GM12878 (cell line): ENCODE measurements at regions not wholly inside any gene's neighbourhood (a gene's known extent, or its start where the extent isn't known, plus 50 kb on each side); places are given as distances from the start of the nearest gene placed in this dataset.

Source experiments
- BACH1 ChIP-seq: fragments of 450-650 bp; IDR thresholded peaks from 2 replicates; pipeline ENCODE4 v1.6.1; 2017; ENCODE audit warnings: mild to moderate bottlenecking, borderline replicate concordance
- E4F1 ChIP-seq: fragments of 450-650 bp; IDR thresholded peaks from 2 replicates; pipeline ENCODE4 v1.6.1; 2018; ENCODE audit warnings: borderline replicate concordance, mild to moderate bottlenecking; ENCODE audit not compliant: partially characterized antibody
- GATAD2B ChIP-seq: fragments of 450-650 bp; conservative IDR thresholded peaks from 2 replicates; pipeline ENCODE4 v1.6.1; 2017; ENCODE audit warnings: low read depth, mild to moderate bottlenecking, moderate library complexity
- HCFC1 ChIP-seq: fragments of 150-350 bp; IDR thresholded peaks from 2 replicates; pipeline ENCODE4 v1.6.1; 2014; ENCODE audit warnings: low read length
- POLR2A ChIP-seq: IDR thresholded peaks from 2 replicates; pipeline ENCODE4 v1.6.1; 2011; ENCODE audit warnings: low read depth, mild to moderate bottlenecking, low read length
- PRDM15 ChIP-seq: fragments of 450-650 bp; formaldehyde crosslinking; IDR thresholded peaks from 2 replicates; pipeline ENCODE4 v1.4.0; 2020; ENCODE audit warnings: mild to moderate bottlenecking, moderate library complexity
- REST ChIP-seq: IDR thresholded peaks from 2 replicates; pipeline ENCODE4 v1.6.1; 2012; ENCODE audit warnings: mild to moderate bottlenecking, low read depth, low read length
- RUNX3 ChIP-seq: IDR thresholded peaks from 2 replicates; pipeline ENCODE4 v1.6.1; 2012; ENCODE audit warnings: low read length, inconsistent platforms
- SMARCA5 ChIP-seq: fragments of 450-650 bp; IDR thresholded peaks from 2 replicates; pipeline ENCODE4 v1.6.1; 2017; ENCODE audit warnings: mild to moderate bottlenecking
- TF ChIP-seq, protein P1 (sequence below): fragments of 450-650 bp; IDR thresholded peaks from 2 replicates; pipeline ENCODE4 v1.6.1; 2017; ENCODE audit warnings: mild to moderate bottlenecking, low read depth, inconsistent platforms; ENCODE audit not compliant: poor library complexity, severe bottlenecking

DNA sequence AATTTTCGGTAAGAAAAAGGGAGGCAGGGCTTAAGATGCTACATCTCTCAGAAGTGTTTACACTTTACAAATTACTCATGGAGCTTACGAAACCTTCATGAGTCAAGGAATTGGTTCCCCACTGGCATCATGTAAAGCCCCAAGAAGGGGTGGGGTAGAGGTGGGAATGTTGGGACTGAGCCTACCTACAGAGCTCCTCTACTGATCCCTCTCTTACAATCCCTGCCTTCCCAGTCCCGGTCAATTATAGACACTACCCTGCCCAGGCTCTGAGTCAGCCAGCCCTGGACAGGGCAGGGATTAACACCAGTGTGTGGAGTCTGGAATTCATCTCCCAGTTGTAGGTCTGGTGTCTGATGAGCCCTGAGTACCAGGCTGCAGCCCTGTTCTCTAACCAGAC, 248.9 kb downstream of the PAX3 start (continued):
- TF ChIP-seq PRDM15 (CRISPR knock-in tag) (no peak), SMARCA5 (no peak), RUNX3 (no peak), GATAD2B (no peak), HCFC1 (no peak), REST (no peak), POLR2A (no peak), BACH1 (no peak), E4F1 (no peak)
- TF ChIP-seq, protein P1, sequence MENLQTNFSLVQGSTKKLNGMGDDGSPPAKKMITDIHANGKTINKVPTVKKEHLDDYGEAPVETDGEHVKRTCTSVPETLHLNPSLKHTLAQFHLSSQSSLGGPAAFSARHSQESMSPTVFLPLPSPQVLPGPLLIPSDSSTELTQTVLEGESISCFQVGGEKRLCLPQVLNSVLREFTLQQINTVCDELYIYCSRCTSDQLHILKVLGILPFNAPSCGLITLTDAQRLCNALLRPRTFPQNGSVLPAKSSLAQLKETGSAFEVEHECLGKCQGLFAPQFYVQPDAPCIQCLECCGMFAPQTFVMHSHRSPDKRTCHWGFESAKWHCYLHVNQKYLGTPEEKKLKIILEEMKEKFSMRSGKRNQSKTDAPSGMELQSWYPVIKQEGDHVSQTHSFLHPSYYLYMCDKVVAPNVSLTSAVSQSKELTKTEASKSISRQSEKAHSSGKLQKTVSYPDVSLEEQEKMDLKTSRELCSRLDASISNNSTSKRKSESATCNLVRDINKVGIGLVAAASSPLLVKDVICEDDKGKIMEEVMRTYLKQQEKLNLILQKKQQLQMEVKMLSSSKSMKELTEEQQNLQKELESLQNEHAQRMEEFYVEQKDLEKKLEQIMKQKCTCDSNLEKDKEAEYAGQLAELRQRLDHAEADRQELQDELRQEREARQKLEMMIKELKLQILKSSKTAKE, result no peak
